NCI-H345 treated with DMSO at 0.1 percent for 48 hours (cell line): ENCODE measurements at regions not wholly inside any gene's neighbourhood (a gene's known extent, or its start where the extent isn't known, plus 50 kb on each side); places are given as distances from the start of the nearest gene placed in this dataset.
"Not testable (repeated sequence)": the region's sequence is repeated elsewhere in the genome, so short reads cannot be mapped to it uniquely, and the experiment has no call there.

Experiments
- DNase-seq: peaks from one replicate; lab custom pipeline; 2025; ENCODE audit not compliant: unreplicated experiment; lab: John Stamatoyannopoulos, UW

DNA sequence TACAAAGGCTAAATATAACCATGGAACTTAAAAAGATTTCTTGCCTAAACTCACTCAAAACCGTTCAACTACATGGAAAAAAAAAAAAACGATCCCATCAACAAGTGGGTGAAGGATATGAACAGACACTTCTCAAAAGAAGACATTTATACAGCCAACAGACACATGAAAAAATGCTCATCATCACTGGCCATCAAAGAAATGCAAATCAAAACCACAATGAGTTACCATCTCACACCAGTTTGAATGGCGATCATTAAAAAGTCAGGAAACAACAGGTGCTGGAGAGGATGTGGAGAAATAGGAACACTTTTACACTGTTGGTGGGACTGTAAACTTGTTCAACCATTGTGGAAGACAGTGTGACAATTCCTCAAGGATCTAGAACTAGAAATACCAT lies 151.2 kb upstream of the SMIM30 start:
- DNase-seq = not testable (repeated sequence)

DNA sequence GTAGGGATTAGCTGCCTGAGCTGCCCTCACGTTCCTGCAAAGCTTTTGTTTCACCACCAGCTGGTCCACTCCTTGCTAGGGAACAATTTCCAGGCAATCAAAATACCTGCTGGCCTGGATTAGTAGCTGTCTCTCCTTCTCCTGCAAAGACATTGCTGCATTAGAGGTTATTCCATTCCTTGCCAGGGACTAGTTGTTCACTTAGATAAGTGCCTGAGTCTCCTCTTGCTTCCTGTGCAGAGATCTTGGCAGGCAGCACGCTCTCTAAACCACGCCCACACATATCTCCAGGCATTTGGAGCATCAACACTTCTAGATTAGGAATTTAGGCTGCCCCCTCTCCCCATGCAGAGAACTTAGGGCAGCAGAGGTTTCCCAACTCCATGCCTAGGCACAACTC lies 150.4 kb upstream of the SMIM30 start:
- DNase-seq = no peak

DNA sequence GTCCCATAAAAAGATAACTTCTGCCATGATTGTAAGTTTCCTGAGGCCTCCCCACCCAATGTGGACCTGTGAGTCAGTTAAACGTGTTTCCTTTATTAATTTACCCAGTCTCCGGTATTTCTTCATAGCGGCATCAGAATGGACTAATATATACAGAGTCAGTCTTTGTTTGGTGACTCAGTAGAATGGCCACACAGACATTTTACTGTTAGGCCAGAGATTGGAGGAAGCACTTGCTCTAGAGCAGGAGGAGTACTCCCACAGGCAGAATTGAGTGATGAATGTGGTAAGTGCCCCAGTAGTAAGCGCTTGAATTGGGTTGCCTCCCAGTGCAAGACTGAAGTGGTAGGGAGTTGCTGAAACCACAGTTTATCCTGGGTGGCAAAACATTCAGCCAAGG lies 149.5 kb upstream of the SMIM30 start:
- DNase-seq = no peak

DNA sequence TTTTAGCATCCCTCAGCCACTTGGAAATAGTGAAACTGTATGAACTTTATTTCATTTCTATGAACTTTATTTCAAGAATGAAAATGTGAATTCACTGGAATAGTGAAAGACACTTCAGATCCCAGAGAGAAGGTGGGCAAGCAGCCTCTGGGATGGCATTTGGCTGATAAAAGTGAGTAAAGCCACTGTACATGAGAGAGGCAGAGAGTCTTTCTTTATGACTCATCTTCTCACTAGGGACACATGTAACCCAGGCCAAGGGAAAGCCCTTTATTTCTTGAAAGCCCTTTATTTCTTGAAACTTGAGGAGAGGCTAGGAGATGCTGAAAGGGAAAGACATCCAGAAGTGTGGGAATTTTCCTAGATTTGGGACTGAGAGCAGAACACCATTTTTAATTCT lies 148.9 kb upstream of the SMIM30 start:
- no peak for DNase-seq

DNA sequence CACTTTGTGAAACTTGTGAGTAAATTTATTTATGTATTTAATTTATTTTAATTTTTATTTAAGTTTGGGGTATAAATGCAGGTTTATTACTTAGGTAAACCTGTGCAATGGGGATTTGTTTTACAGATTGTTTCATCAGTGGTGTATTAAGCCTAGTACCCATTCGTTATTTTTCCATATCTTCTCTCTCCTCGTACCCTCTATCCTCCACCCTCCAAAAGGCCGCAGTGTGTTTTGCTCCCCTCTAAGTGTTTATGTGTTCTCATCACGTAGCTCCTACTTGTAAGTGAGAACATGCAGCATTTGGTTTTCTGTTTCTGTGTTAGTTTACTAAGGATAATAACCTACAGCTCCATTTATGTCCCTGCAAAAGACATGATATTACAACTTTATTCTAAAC lies 145.4 kb upstream of the SMIM30 start:
- no peak for DNase-seq

DNA sequence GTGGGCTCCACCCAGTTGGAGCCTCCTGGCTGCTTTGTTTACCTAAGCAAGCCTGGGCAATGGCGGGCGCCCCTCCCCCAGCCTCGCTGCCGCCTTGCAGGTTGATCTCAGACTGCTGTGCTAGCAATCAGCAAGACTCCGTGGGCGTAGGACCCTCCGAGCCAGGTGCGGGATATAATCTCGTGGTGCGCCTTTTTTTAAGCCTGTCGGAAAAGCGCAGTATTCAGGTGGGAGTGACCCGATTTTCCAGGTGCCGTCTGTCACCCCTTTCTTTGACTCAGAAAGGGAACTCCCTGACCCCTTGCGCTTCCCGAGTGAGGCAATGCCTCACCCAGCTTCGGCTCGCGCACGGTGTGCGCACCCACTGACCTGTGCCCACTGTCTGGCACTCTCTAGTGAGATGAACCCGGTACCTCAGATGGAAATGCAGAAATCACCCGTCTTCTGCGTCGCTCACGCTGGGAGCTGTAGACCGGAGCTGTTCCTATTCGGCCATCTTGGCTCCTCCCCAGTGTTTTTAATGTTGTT lies 144.9 kb upstream of the SMIM30 start:
- DNase-seq = not testable (repeated sequence)

DNA sequence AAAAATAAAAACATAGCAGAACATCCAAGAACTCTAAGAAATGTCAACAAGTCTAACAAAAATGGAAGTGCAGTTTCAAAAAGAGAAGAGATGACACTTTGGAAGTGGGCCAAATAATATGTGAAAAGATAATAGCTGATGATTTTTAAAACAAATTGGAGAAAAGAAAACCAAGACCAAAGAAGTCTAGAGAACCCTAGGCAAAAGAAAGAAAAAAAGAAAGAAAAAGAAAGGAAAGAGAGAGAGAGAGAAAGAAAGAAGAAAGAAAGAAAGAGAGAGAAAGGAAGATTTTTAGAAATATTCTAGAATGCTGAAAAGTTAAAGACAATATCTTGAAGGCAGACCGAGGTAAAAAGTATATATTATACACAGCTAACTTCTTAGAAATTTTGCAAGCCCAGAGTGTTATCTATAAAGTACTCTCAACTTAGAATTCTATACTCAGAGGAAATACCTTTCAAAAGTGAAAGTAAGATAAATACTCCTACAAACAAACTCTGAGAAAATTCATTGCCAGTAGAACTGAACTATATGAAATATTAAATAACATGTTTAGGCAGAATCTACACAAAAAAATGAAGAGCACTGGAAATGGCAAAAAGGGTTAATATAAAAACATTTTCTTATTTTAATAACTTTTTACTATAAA lies 138.7 kb upstream of the SMIM30 start:
- no peak for DNase-seq

DNA sequence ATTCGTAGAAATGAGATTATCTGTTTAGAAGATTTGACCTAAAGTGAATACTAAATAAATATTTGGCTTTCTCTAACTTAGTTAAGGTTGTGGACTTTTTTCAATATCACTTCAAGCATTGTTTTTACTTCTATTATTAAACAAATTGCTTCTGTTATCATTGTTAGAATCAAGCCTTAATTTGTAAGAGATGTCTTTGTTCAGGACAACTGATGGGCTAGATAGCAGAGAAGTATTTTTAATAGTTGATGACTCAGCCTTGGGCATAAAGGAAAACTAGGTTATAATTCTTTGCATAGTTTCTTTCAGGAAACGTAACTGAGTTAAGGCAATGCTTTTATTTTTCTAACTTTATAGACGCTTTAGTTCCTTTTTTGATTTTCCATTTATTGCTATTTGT lies 128.8 kb upstream of the SMIM30 start:
- no peak for DNase-seq

DNA sequence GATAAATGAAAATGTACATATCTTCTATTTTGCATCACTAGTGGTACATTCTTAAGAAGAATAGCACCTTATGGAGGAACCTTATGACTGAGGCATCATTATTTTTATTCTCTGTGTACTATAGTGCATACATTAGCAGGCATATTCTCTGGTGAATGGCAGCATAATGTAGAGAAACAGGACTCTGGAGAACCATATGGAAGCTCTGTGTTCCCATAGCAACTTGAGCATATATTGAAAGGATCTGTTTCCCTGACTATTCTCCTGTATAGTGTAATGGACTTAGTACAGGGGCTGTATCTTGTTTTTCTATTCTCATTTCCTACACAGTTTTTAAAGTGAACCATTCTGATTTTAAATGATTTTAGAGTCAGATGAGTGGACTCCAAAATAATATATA lies 128.4 kb upstream of the SMIM30 start:
- no peak for DNase-seq

DNA sequence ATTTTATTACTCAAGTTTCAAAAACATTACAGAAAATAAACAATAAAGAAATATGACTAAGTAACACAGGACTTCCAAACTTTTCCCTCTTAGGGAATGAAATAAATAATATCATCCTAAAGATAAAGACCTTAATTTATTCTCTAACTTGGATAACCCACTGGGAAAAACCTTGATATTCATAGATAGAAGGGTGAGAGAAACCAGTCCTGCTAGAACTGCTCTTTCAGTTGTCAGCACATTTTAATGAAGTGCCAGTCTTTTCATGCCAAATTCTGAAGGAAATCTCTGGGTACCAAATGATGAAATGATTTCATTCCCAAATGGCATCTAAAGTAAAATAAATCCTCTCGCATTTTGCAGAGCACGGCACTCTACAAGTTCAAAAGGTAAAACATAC lies 114.5 kb upstream of the SMIM30 start:
- no peak for DNase-seq

DNA sequence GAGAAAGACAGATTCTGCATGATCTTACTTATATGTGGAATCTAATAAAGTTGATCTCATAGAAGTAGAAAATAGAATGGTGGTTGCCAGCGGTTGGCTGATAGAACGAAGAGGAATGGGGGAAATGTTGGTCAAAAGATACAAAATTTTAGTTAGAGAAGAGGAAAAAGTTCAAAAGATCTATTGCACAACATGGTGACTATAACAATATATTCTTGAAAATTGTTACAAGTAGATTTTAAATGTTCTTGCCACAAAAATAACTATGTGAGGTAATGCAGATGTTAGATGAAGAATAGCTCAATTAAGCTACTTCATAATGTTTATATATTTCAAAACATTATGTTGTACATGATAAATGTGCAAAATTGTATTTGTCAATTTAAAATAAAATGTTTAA lies 112.3 kb upstream of the SMIM30 start:
- DNase-seq = no peak

DNA sequence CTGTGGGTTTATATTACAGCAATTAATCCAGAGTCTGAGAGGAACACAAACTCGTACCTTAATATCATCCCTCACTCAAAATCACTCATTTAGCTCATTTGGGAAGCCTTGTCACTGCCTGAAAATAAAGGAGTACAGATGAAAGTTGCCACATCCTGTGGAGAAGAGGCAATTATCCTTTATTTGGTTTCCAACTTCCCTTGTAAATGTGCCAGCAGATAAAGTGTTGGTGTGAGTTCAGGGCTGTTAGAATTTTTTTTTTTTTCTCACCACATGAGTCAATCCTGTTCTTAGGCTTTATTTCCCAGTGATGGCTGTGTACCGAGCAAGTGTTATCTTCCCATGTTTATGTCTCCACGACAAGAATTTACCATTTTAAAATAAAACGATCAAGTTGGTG lies 99.0 kb upstream of the SMIM30 start:
- DNase-seq = no peak

DNA sequence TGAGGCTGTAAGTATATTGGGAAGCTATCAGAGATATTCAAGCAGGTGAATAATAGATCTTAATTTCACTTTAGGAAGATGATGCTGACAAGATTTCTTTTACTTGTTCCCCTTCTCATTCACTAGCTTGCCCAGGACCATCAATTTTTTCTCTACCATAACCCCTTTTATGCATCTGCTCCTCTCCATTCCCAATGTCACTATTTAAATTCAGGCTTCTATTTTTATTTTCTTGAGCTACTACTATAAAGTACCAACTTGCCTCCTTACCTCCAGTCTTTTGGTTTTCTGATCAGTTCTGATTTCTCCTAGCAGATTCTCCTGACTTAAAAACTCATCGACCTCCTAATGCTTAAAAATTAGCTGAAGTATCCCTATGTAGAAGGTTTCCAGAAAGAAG lies 97.7 kb upstream of the SMIM30 start:
- no peak for DNase-seq

DNA sequence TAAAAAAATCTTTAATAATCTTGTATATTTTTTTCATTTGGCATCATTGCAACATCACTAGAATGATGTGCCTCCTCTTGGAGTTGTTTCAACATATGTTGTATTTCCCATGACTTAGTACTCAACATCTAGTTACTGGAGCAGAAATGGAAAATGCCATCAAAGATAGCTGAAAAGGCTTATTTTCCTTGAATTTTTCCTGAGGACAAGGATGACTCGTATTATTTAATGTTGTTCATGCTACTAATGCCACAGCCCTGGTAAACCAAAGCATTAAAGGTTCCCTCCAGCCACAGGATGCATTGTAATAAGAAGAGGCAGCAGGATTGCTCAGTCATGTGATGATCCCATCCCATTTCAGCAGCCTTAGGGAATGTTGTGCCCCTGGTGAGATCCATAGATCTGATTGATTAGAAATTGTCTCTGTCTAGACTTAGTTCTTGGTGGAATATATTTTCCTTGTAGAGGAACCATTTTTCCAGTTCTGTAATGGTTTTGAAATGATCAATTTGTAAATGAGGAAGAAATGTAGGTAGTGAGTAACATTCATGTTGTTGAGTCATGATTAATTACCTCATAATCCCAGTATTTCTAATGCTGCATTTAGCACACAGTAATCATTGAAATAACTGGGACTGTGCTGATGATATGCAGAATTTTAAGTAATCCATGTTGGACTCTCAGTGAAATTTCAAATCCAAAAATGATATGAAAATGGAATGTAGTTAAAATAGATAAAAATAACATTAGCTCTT lies 91.3 kb upstream of the SMIM30 start:
- DNase-seq = no peak

DNA sequence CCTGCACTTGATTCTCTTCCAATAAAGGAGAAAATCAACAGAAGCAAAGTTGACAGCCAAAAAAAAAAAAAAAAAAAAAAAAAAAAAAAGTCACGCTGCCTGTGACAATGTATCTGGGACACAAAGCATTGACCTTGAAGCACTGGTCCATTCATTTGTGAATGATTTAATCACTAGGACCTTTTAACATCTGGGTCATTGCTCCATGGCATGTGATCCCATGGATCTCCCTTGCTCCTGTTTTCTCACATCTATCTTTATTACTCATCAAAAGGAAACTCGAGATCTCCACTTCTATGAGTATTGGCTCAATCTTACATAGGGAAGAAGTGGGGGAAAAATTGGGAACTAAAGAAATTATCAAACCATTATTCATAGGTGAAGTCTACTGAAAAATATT lies 89.6 kb upstream of the SMIM30 start:
- DNase-seq = no peak

DNA sequence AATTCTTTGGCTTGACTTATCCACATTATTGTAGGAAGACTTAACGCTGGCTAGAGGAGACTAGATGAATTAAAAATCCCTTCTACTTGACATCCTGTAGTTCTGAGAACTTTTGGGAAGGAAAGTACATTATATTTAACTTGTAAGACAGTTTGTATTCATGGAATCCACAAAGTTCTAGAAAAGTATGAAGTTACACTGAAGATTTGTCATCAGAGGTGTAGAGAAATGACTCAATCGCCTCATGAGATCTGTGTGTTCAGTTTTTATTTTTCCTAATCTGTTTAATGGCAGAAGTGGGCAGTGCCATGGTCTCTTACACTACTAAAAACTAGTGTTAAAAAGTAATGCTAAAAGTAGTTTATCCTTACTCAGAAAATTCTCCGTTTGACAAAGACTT lies 89.1 kb upstream of the SMIM30 start:
- DNase-seq = no peak

DNA sequence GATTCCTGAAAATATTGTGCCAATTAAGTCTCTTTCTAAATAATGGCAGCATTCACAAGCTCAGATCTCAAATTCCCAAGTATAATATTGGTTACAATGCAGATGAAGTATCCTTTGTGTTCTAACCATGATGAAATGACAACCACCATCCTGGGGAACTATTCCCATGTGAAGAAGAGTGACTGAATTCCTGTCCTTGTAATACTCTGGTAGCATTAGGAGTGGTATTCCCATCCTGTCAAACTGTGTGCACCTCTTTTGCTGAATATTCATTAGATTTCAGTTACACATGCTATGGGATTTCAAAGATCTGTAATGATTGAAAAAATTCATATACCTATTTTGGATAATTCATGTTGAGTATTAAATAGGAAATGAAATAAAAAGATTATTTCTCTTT lies 86.1 kb upstream of the SMIM30 start:
- DNase-seq = no peak

DNA sequence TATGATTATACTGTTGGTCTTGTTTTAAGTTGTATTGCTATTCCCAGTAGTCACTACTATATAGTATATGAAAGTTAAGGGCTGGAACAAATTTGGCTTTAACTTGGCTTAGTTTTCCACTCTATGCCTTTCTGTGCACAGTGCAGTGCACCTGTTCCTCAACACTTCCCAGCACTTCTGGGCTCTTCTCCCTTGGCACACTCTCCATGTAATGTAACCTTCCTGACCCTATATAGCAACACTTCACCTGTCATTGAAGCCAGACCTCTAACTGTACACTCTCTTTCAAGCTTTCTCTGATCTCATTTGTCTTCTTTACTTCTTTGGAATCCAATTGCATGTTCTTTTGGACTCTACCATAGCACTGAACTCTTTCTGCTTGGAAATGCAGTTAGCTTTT lies 83.9 kb upstream of the SMIM30 start:
- no peak for DNase-seq

DNA sequence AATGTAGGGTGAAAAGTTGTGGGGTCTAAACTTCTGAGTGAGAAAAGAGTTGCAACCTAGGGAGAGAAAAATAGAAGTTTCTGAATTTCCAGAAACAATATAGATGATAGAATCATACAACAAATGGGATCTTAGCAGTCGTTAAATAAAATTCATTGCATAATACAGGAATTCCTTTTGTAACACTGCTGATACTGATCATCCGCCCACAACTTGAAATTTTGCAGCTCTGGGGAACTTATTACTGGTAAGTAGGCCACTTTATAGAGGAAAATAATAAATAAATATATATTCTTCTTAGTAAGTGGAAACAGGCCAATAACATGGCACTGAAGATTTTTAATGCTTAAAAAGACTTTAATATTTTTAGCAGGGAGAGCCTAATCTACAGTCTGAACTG lies 81.9 kb upstream of the SMIM30 start:
- DNase-seq = no peak

DNA sequence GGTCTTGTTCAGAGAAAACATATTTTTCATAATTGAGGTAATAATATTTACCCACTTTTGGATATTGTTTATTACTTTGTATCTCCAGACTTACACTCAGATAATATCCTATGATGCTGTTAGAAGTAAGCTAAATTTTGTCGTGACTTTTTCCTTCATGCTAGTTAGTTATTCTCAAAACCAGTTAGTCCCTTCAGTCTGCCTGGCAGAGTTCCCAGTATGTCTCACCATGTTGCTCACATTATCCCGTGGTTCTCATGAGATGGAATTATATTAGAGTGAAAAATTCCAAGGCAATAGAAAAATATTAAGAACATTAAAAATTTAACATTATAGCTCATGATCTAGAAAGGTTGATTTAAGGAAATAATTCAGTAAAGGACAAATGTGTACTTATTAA lies 81.5 kb upstream of the SMIM30 start:
- DNase-seq = no peak

DNA sequence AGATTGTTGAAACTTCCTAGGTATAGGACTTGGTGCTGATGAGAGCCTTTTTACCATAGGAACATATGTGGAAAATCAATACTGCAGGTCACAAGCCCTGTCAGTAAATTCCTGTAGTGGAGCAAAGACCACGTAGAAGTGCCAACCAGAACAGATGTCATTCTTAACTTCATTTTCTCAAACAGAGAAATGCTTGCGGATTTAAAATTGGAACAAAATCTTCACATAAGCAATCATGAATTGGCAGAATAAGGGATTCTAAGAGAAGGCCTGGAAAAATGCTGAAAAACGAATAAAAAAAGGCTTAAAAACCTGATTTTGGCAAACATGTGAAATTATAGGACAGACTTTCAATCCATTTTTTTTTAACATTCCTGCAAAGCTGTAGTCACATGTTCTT lies 80.8 kb upstream of the SMIM30 start:
- no peak for DNase-seq

DNA sequence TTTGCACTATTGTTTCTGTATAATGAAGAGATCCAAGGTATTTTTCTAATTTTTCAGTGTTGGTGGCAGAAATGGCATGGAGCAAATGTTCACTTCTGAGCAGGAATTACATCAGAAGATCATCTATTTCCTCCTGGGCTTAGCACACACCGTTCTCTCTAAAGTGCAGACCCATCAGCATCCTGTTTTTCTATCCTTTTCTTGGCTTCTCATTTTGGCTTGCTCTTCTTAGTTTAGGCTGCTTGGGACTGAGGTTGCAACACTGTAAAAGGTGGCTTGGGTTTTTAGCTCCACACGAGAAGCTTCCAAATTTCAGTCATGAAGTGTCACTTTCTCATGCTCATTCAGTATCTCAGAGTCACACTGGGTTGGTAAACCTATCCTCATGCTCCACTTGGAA lies 79.9 kb upstream of the SMIM30 start:
- DNase-seq = no peak

DNA sequence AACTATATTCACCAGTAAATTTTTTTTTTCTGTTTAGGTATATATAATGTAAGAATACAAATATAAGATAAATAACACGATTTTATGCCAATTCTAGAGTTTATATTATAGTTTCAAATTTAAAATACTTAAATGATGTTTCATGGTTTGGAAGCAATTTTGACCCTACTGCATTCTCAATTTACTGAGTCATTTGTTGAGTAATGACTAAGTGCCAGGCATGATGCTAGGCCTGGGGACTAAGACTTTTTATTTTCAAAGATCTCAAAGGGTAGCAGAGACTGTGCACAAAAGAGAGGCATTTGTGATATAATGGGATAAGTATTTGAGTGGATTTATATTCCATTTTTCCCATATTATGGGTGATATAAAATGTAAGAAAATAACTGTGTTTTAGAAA lies 78.9 kb upstream of the SMIM30 start:
- no peak for DNase-seq
